Natural killer cell (primary cell): ENCODE measurements at regions not wholly inside any gene's neighbourhood (a gene's known extent, or its start where the extent isn't known, plus 50 kb on each side); places are given as distances from the start of the nearest gene placed in this dataset.

Source experiments
- ATAC-seq, 3 donors: fragments of 150-1000 bp in 2 of 3; fragments of 200-7000 bp in 1 of 3; cut with Tn5 transposase; 1 replicate in 1 of 3; 2 replicates in 2 of 3; pipeline ENCODE4 v1.10.0; 2021; ENCODE audit warnings: mild to moderate bottlenecking in 2 of 3, moderate library complexity in 2 of 3
- DNase-seq, 2 donors: peaks; one replicate each; pipeline versions ENCODE4 v3.0.0 to v3.0.0-alpha.2; 2013 to 2021; ENCODE audit warnings: mixed read lengths in 1 of 2
- H3K27ac ChIP-seq: one replicate; pipeline ENCODE4 v1.5.1; 2013; ENCODE audit warnings: mild to moderate bottlenecking, low read length
- H3K27me3 ChIP-seq: one replicate; pipeline ENCODE4 v1.6.1; 2013; ENCODE audit warnings: low read length; ENCODE audit not compliant: control insufficient read depth, insufficient read depth
- H3K36me3 ChIP-seq: one replicate; pipeline ENCODE4 v1.6.1; 2013; ENCODE audit warnings: low read length; ENCODE audit not compliant: control insufficient read depth, insufficient read depth
- H3K4me1 ChIP-seq: one replicate; pipeline ENCODE4 v1.6.1; 2013; ENCODE audit warnings: low read length; ENCODE audit not compliant: control insufficient read depth, insufficient read depth
- H3K4me3 ChIP-seq: one replicate; pipeline ENCODE4 v1.5.1; 2013; ENCODE audit warnings: low read length
- H3K9me3 ChIP-seq: one replicate; pipeline ENCODE4 v1.6.1; 2013; ENCODE audit warnings: low read length; ENCODE audit not compliant: control insufficient read depth, insufficient read depth
- H3K27ac Mint-ChIP-seq, 2 donors: one replicate each; pipeline ENCODE4 v1.8.0; 2022; ENCODE audit warnings: mild to moderate bottlenecking in 2 of 2, mixed read lengths in 2 of 2, moderate library complexity in 1 of 2
- H3K27me3 Mint-ChIP-seq, 2 donors: one replicate each; pipeline ENCODE4 v1.8.0; 2022; ENCODE audit warnings: low read depth in 2 of 2, mixed read lengths in 2 of 2
- H3K36me3 Mint-ChIP-seq: one replicate; pipeline ENCODE4 v1.8.0; 2022; ENCODE audit warnings: mixed read lengths
- H3K4me1 Mint-ChIP-seq, 2 donors: one replicate each; pipeline ENCODE4 v1.8.0; 2022; ENCODE audit warnings: mixed read lengths in 2 of 2
- H3K4me3 Mint-ChIP-seq: one replicate; pipeline ENCODE4 v1.8.0; 2022; ENCODE audit warnings: mild to moderate bottlenecking, moderate library complexity, mixed read lengths
- H3K9me3 Mint-ChIP-seq, 2 donors: one replicate each; pipeline ENCODE4 v1.8.0; 2022; ENCODE audit warnings: mixed read lengths in 2 of 2
- WGBS: methylation state at CpG from one replicate; pipeline ENCODE4 v1.1.7; 2013; ENCODE audit warnings: missing lambda C conversion rate; ENCODE audit not compliant: insufficient coverage; 5-methylcytosine and 5-hydroxymethylcytosine counted together
- intact Hi-C: fragments of 100-400 bp; cut with micrococcal nuclease; formaldehyde crosslinking; loops from one replicate; pipeline ENCODE4 v1.14.2; 2022
- TF ChIP-seq, protein P1 (sequence below): fragments of 200-600 bp; IDR thresholded peaks from one replicate; pipeline ENCODE4 v1.8.0; 2022; ENCODE audit warnings: antibody characterized with exemption

GRCh38 chr18:22099925-22100324 is 69.5 kb upstream of the GATA6 start:
- no peak for DNase-seq
- ATAC-seq = no peak
- Histone ChIP-seq H3K9me3 (no peaks in the 10 kb centered on the region), H3K4me1 (no peaks in the 10 kb centered on the region), H3K27ac (no peak overlapping the region), H3K27me3 (no peaks in the 10 kb centered on the region), H3K36me3 (no peaks in the 10 kb centered on the region), H3K4me3 (no peak overlapping the region)
- intact Hi-C loops = no loop called here
- H3K4me1 Mint-ChIP-seq = peaks cover 9 to 17% of the 10 kb centered on the region in 2 donors
- H3K4me3 Mint-ChIP-seq = no peak overlapping the region
- peaks cover 0 to 5% of the 10 kb centered on the region in 2 donors for H3K27me3 Mint-ChIP-seq
- H3K36me3 Mint-ChIP-seq = no peaks in the 10 kb centered on the region
- TF ChIP-seq, protein P1, sequence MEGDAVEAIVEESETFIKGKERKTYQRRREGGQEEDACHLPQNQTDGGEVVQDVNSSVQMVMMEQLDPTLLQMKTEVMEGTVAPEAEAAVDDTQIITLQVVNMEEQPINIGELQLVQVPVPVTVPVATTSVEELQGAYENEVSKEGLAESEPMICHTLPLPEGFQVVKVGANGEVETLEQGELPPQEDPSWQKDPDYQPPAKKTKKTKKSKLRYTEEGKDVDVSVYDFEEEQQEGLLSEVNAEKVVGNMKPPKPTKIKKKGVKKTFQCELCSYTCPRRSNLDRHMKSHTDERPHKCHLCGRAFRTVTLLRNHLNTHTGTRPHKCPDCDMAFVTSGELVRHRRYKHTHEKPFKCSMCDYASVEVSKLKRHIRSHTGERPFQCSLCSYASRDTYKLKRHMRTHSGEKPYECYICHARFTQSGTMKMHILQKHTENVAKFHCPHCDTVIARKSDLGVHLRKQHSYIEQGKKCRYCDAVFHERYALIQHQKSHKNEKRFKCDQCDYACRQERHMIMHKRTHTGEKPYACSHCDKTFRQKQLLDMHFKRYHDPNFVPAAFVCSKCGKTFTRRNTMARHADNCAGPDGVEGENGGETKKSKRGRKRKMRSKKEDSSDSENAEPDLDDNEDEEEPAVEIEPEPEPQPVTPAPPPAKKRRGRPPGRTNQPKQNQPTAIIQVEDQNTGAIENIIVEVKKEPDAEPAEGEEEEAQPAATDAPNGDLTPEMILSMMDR = no peak
- WGBS = 70% methylated on average over 1 of the region's 2 CpGs
- no peak overlapping the region for H3K27ac Mint-ChIP-seq
- no peaks in the 10 kb centered on the region for H3K9me3 Mint-ChIP-seq

- Mint-ChIP-seq H3K27ac (no peak overlapping the region), H3K4me3 (no peak overlapping the region), H3K27me3 (peaks cover 0 to 8% of the 10 kb centered on the region in 2 donors), H3K9me3 (no peaks in the 10 kb centered on the region), H3K36me3 (no peaks in the 10 kb centered on the region), H3K4me1 (peaks cover 9 to 17% of the 10 kb centered on the region in 2 donors)
- TF ChIP-seq, protein P1 = no peak
- no peak for ATAC-seq
- Histone ChIP-seq H3K4me3 (no peak overlapping the region), H3K36me3 (no peaks in the 10 kb centered on the region), H3K27me3 (no peaks in the 10 kb centered on the region), H3K9me3 (no peaks in the 10 kb centered on the region), H3K4me1 (no peaks in the 10 kb centered on the region), H3K27ac (no peak overlapping the region)
- DNase-seq = no peak
- intact Hi-C loops = no loop called here
- WGBS = 87% methylated on average over 4 of the region's 4 CpGs
Measured at GRCh38 chr18:22101731-22102130, 67.7 kb upstream of the GATA6 start.

DNA sequence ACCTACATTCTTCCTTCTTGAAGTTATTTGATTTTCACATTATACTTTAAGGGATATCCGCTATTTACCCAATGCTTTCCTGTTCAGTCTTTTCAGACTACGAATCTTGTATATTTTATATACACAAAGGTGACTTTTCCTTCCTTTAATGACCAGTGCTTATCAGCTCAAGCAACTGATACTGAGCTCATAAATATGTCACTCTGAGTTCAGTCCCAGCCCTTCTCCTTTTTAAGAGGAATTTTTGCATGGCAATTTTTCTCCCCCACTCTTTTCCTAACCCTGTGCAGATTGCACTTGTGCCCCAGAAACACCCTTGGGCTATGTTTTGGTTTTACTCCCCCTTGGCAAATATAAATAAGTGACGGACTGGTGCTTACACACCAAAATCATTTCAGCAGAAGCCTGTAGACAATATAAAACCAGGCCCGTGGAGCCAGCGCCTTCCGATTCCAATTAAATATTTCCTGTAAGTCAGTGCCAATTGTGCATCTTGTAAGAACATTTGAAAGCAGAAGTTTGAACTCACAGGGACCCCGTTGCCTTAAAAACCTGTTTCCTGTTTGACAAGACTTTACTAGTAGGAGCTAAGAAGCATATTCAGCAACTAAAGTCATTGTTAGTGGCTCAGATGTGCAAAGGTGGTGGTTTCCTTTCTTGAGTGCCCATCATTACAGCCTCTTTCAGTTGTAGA is 66.3 kb upstream of the GATA6 start:
- peaks cover 9 to 17% of the 10 kb centered on the region in 2 donors for H3K4me1 Mint-ChIP-seq
- H3K27ac Mint-ChIP-seq = peak overlapping the region; percentile 12 to 57
- H3K27ac ChIP-seq = no peak overlapping the region
- H3K9me3 ChIP-seq = no peaks in the 10 kb centered on the region
- intact Hi-C loops = no loop called here
- TF ChIP-seq, protein P1 = no peak
- H3K4me1 ChIP-seq = no peaks in the 10 kb centered on the region
- H3K27me3 ChIP-seq = no peaks in the 10 kb centered on the region
- H3K4me3 Mint-ChIP-seq = peak overlapping the region; percentile 59
- no peaks in the 10 kb centered on the region for H3K9me3 Mint-ChIP-seq
- H3K36me3 ChIP-seq = no peaks in the 10 kb centered on the region
- peak in 2 of 3 donors; percentile 26 to 84 for ATAC-seq
- H3K27me3 Mint-ChIP-seq = peaks cover 0 to 8% of the 10 kb centered on the region in 2 donors
- no peak for DNase-seq
- H3K4me3 ChIP-seq = no peak overlapping the region
- WGBS = 15% methylated on average over 7 of the region's 7 CpGs
- H3K36me3 Mint-ChIP-seq = no peaks in the 10 kb centered on the region

GRCh38 chr18:22103647-22104031 is 65.8 kb upstream of the GATA6 start:
- Mint-ChIP-seq H3K4me1 (peaks cover 9 to 17% of the 10 kb centered on the region in 2 donors), H3K36me3 (no peaks in the 10 kb centered on the region), H3K4me3 (peak overlapping the region; percentile 59), H3K9me3 (no peaks in the 10 kb centered on the region), H3K27me3 (peaks cover 0 to 8% of the 10 kb centered on the region in 2 donors), H3K27ac (peak overlapping the region; percentile 12 to 57)
- Histone ChIP-seq H3K4me1 (no peaks in the 10 kb centered on the region), H3K27me3 (no peaks in the 10 kb centered on the region), H3K27ac (no peak overlapping the region), H3K4me3 (no peak overlapping the region), H3K36me3 (no peaks in the 10 kb centered on the region), H3K9me3 (no peaks in the 10 kb centered on the region)
- WGBS = 56% methylated on average over 6 of the region's 6 CpGs
- TF ChIP-seq, protein P1 = no peak
- ATAC-seq (peak in 1 of 3 donors; percentile 13), DNase-seq (no peak)
- intact Hi-C loops = no loop called here
